Parathyroid adenoma (tissue), 2 donors: ENCODE measurements at regions not wholly inside any gene's neighbourhood (a gene's known extent, or its start where the extent isn't known, plus 50 kb on each side); places are given as distances from the start of the nearest gene placed in this dataset.

Experiments
- H2AFZ ChIP-seq: fragments of 300-600 bp; sonication (generic); one replicate; pipeline ENCODE4 v1.7.0; 2017; ENCODE audit warnings: antibody characterized with exemption, mild to moderate bottlenecking
- H3K27ac ChIP-seq: fragments of 300-600 bp; sonication (generic); one replicate; pipeline ENCODE4 v1.7.0; 2017
- H3K27me3 ChIP-seq: fragments of 300-600 bp; sonication (generic); one replicate; pipeline ENCODE4 v1.7.0; 2017; ENCODE audit warnings: low read length; ENCODE audit not compliant: control insufficient read depth, insufficient read depth
- H3K36me3 ChIP-seq: fragments of 300-600 bp; sonication (generic); one replicate; pipeline ENCODE4 v1.7.0; 2017; ENCODE audit warnings: low read length; ENCODE audit not compliant: control insufficient read depth, insufficient read depth
- H3K4me1 ChIP-seq: fragments of 300-600 bp; sonication (generic); one replicate; pipeline ENCODE4 v1.7.0; 2017; ENCODE audit warnings: control low read depth
- H3K4me2 ChIP-seq: fragments of 300-600 bp; sonication (generic); one replicate; pipeline ENCODE4 v1.7.0; 2017; ENCODE audit warnings: low read length
- H3K4me3 ChIP-seq: fragments of 300-600 bp; sonication (generic); one replicate; pipeline ENCODE4 v1.7.0; 2017; ENCODE audit warnings: low read depth, low read length
- H3K79me2 ChIP-seq: fragments of 300-600 bp; sonication (generic); one replicate; pipeline ENCODE4 v1.7.0; 2017; ENCODE audit warnings: control low read depth
- H3K9ac ChIP-seq: fragments of 300-600 bp; sonication (generic); one replicate; pipeline ENCODE4 v1.7.0; 2017; ENCODE audit warnings: mild to moderate bottlenecking
- H3K9me3 ChIP-seq: fragments of 300-600 bp; sonication (generic); one replicate; pipeline ENCODE4 v1.7.0; 2017; ENCODE audit warnings: low read length; ENCODE audit not compliant: control insufficient read depth
- TF ChIP-seq, protein P1 (sequence below): fragments of 300-600 bp; sonication (generic); IDR thresholded peaks from one replicate; pipeline ENCODE4 v1.7.0; 2017; ENCODE audit warnings: antibody characterized with exemption, mild to moderate bottlenecking
- donor health status: primary hyperparathyroidism.

DNA sequence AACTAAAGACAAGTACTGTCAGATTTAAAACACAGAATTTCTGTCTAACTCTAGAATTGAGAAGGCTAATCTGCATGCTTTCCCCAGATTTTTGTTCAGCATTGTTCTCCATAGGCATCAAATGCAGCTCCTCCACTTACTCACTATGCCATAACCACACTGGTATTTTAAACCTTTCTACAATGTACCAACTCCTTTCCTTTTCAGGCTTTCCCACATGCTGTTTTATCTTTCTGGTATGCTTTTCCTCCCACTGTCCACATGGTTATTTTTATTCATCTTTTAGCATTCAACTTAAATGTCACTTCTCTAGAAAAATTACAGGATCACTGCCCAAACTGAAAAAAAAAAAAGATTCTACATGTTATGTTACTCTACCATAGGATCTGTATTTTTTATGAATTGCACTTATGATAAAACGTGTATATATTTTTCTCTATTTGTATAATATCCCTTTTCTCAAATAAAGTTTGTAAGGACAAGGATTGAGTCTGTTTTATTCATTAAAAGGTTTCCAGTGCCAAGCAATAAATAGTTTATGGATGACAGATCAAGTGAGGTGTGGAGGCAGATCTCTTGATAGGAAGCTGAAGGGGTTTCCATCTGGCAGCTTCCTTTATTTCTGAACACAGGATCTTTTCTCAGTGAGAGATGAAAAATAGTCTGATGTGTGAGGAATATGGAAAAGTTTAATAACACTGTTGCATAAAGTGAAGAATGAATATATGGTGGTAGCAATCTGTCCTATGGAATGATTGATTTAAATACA is 1064.5 kb downstream of the ZPLD1 start:
- H2AFZ ChIP-seq = no peak overlapping the region
- no peaks in the 10 kb centered on the region for H3K27me3 ChIP-seq
- TF ChIP-seq, protein P1, sequence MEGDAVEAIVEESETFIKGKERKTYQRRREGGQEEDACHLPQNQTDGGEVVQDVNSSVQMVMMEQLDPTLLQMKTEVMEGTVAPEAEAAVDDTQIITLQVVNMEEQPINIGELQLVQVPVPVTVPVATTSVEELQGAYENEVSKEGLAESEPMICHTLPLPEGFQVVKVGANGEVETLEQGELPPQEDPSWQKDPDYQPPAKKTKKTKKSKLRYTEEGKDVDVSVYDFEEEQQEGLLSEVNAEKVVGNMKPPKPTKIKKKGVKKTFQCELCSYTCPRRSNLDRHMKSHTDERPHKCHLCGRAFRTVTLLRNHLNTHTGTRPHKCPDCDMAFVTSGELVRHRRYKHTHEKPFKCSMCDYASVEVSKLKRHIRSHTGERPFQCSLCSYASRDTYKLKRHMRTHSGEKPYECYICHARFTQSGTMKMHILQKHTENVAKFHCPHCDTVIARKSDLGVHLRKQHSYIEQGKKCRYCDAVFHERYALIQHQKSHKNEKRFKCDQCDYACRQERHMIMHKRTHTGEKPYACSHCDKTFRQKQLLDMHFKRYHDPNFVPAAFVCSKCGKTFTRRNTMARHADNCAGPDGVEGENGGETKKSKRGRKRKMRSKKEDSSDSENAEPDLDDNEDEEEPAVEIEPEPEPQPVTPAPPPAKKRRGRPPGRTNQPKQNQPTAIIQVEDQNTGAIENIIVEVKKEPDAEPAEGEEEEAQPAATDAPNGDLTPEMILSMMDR = no peak

DNA sequence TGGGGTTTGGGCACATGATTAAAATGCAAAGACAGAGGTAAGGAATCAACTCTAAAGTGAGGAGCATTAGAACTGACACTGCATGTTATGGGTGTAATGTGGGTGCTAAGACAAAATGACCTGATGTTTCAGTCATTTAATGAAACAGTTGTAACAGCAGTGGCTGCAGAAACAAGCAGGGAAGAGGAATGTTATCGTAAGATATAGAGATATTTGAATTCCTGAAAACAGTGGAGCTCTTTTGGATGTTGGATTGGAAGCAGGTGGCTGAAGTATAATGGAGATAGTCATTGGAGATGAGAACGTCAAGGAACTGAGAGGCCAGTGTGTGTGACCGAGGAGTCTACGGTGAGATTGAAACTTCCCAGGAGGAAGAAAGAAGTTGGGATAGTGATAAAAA is 1065.2 kb downstream of the ZPLD1 start:
- Histone ChIP-seq H2AFZ (no peak overlapping the region), H3K79me2 (no peaks in the 10 kb centered on the region), H3K4me1 (no peaks in the 10 kb centered on the region), H3K4me3 (no peak overlapping the region), H3K27me3 (no peaks in the 10 kb centered on the region), H3K4me2 (no peak overlapping the region), H3K36me3 (no peaks in the 10 kb centered on the region), H3K27ac (no peak overlapping the region), H3K9ac (no peak overlapping the region), H3K9me3 (no peaks in the 10 kb centered on the region)
- TF ChIP-seq, protein P1 = no peak

More for the DNA sequence above, 1064.5 kb downstream of the ZPLD1 start:
- H3K27ac ChIP-seq = no peak overlapping the region
- H3K9ac ChIP-seq = no peak overlapping the region
- H3K4me2 ChIP-seq = no peak overlapping the region
- H3K4me1 ChIP-seq = no peaks in the 10 kb centered on the region
- H3K36me3 ChIP-seq = no peaks in the 10 kb centered on the region
- H3K4me3 ChIP-seq = no peak overlapping the region
- no peaks in the 10 kb centered on the region for H3K79me2 ChIP-seq
- H3K9me3 ChIP-seq = no peaks in the 10 kb centered on the region

DNA sequence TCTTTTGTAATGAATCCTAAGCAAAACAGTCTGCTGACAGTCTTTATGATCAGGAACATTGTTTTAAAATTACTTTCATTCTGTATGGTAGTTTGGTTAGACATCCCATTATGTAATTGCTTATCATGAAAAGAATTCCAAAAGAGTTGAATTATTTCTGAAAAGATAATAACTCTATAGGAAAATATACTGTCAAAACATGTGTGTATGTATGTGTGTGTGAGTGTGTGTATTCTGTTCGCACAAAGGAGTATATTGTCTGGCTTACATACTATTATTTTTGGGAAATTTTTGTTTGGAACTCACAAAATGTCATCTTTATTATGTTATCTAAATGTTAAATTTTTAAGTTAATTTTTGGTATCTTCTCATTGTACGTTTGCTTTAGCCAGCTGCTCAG is 1075.9 kb downstream of the ZPLD1 start:
- TF ChIP-seq, protein P1 = no peak
- Histone ChIP-seq H3K79me2 (no peaks in the 10 kb centered on the region), H3K9me3 (no peaks in the 10 kb centered on the region), H3K4me3 (no peak overlapping the region), H3K4me2 (no peak overlapping the region), H3K4me1 (no peaks in the 10 kb centered on the region), H3K36me3 (no peaks in the 10 kb centered on the region), H2AFZ (no peak overlapping the region), H3K9ac (no peak overlapping the region), H3K27me3 (no peaks in the 10 kb centered on the region), H3K27ac (no peak overlapping the region)

DNA sequence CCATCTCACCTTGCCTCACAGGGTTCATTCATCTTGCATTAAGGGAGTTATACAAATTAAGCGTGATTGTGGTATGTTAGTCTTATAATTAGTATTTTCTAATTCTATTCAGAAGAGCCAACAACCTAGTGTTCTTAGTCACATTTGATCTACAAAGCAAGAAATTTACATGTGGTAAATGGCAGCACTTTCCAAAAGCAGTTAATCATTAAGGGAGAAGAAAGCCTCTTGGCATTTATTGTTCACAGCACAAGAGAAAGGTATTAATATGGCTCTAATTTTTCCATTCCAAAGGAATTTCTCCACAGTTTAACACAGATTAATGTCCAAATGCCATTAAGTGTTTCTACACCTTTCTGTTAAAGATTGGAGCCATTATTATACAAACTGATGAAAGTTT is 1077.1 kb downstream of the ZPLD1 start:
- Histone ChIP-seq H3K27me3 (no peaks in the 10 kb centered on the region), H2AFZ (no peak overlapping the region), H3K4me2 (no peak overlapping the region), H3K4me1 (no peaks in the 10 kb centered on the region), H3K27ac (no peak overlapping the region), H3K79me2 (no peaks in the 10 kb centered on the region), H3K9ac (no peak overlapping the region), H3K9me3 (no peaks in the 10 kb centered on the region), H3K36me3 (no peaks in the 10 kb centered on the region), H3K4me3 (no peak overlapping the region)
- TF ChIP-seq, protein P1 = no peak

- H3K4me1 ChIP-seq = no peaks in the 10 kb centered on the region
These were observed 1077.8 kb downstream of the ZPLD1 start for GRCh38 chr3:103512595-103512994.

More at GRCh38 chr3:103512595-103512994, 1077.8 kb downstream of the ZPLD1 start:
- H3K4me3 ChIP-seq = no peak overlapping the region
- no peak overlapping the region for H3K27ac ChIP-seq
- H3K27me3 ChIP-seq = no peaks in the 10 kb centered on the region
- no peak overlapping the region for H2AFZ ChIP-seq
- H3K9me3 ChIP-seq = no peaks in the 10 kb centered on the region
- no peak overlapping the region for H3K9ac ChIP-seq
- H3K4me2 ChIP-seq = no peak overlapping the region
- no peaks in the 10 kb centered on the region for H3K36me3 ChIP-seq
- TF ChIP-seq, protein P1 = no peak
- H3K79me2 ChIP-seq = no peaks in the 10 kb centered on the region
